ENCODE measurements at regions not wholly inside any gene's neighbourhood (a gene's known extent, or its start where the extent isn't known, plus 50 kb on each side); places are given as distances from the start of the nearest gene placed in this dataset.

GRCh38 chr13:33925563-33925962, 107.6 kb downstream of the RFC3 start:
- intact Hi-C loops (cut with DNase I) = no loop called here
- Histone ChIP-seq H3K27ac (no peak overlapping the region), H3K4me1 (no peaks in the 10 kb centered on the region), H3K9me3 (no peaks in the 10 kb centered on the region), H3K36me3 (no peaks in the 10 kb centered on the region), H3K27me3 (no peaks in the 10 kb centered on the region), H3K4me3 (no peak overlapping the region)
- DNase-seq (ENCODE audit: extremely low spot score in 2 of 2) = no peak
- TF ChIP-seq POLR2AphosphoS5 (IDR thresholded peaks at IDR 0.05; ENCODE audit: insufficient read depth in 1 of 2, low read depth in 1 of 2) (no peak), POLR2A (IDR thresholded peaks at IDR 0.05) (no peak), CTCF (IDR thresholded peaks at IDR 0.05) (no peak)

- H3K27ac ChIP-seq = no peak overlapping the region
- H3K27me3 ChIP-seq = no peaks in the 10 kb centered on the region
- H3K4me3 ChIP-seq = no peak overlapping the region
- no peaks in the 10 kb centered on the region for H3K36me3 ChIP-seq
- TF ChIP-seq CTCF (IDR thresholded peaks at IDR 0.05) (no peak), POLR2A (IDR thresholded peaks at IDR 0.05) (no peak), POLR2AphosphoS5 (IDR thresholded peaks at IDR 0.05; ENCODE audit: insufficient read depth in 1 of 2, low read depth in 1 of 2) (no peak)
- intact Hi-C loops (cut with DNase I) = no loop called here
- no peak for DNase-seq (ENCODE audit: extremely low spot score in 2 of 2)
- no peaks in the 10 kb centered on the region for H3K4me1 ChIP-seq
- H3K9me3 ChIP-seq = no peaks in the 10 kb centered on the region
Measured at GRCh38 chr13:33927315-33927714, 109.4 kb downstream of the RFC3 start.

GRCh38 chr13:33931397-33932311, 113.7 kb downstream of the RFC3 start:
- Histone ChIP-seq H3K9me3 (no peaks in the 10 kb centered on the region), H3K27me3 (no peaks in the 10 kb centered on the region), H3K36me3 (no peaks in the 10 kb centered on the region), H3K27ac (no peak overlapping the region), H3K4me3 (no peak overlapping the region), H3K4me1 (peaks cover 9% of the 10 kb centered on the region)
- TF ChIP-seq CTCF (IDR thresholded peaks at IDR 0.05) (peak in 2 of 3 experiments; percentile 39 to 50), POLR2A (IDR thresholded peaks at IDR 0.05) (no peak)
- no peak for DNase-seq (ENCODE audit: extremely low spot score in 2 of 2)
- intact Hi-C loops (cut with DNase I) = no loop called here

- H3K27me3 ChIP-seq = no peaks in the 10 kb centered on the region
- DNase-seq (ENCODE audit: extremely low spot score in 2 of 2) = no peak
- no peak overlapping the region for H3K27ac ChIP-seq
- intact Hi-C loops (cut with DNase I) = no loop called here
- H3K36me3 ChIP-seq = no peaks in the 10 kb centered on the region
- TF ChIP-seq POLR2AphosphoS5 (IDR thresholded peaks at IDR 0.05; ENCODE audit: insufficient read depth in 1 of 2, low read depth in 1 of 2) = no peak
- no peak for TF ChIP-seq CTCF (IDR thresholded peaks at IDR 0.05)
- no peak for TF ChIP-seq POLR2A (IDR thresholded peaks at IDR 0.05)
- H3K4me1 ChIP-seq = peaks cover 9% of the 10 kb centered on the region
- no peak overlapping the region for H3K4me3 ChIP-seq
- no peaks in the 10 kb centered on the region for H3K9me3 ChIP-seq
Measured at GRCh38 chr13:33932769-33933406, 114.9 kb downstream of the RFC3 start.

GRCh38 chr13:33933810-33934209, 115.9 kb downstream of the RFC3 start:
- DNase-seq (ENCODE audit: extremely low spot score in 2 of 2) = no peak
- intact Hi-C loops (cut with DNase I) = no loop called here

More at GRCh38 chr13:33933810-33934209, 115.9 kb downstream of the RFC3 start:
- Histone ChIP-seq H3K27me3 (no peaks in the 10 kb centered on the region), H3K4me1 (peaks cover 9% of the 10 kb centered on the region), H3K27ac (no peak overlapping the region), H3K4me3 (no peak overlapping the region), H3K9me3 (no peaks in the 10 kb centered on the region), H3K36me3 (no peaks in the 10 kb centered on the region)
- TF ChIP-seq CTCF (IDR thresholded peaks at IDR 0.05) = no peak
- TF ChIP-seq POLR2AphosphoS5 (IDR thresholded peaks at IDR 0.05; ENCODE audit: insufficient read depth in 1 of 2, low read depth in 1 of 2) = no peak
- no peak for TF ChIP-seq POLR2A (IDR thresholded peaks at IDR 0.05)

Data from vagina (tissue), 2 donors.